Ishikawa (cell line): ENCODE measurements at regions not wholly inside any gene's neighbourhood (a gene's known extent, or its start where the extent isn't known, plus 50 kb on each side); places are given as distances from the start of the nearest gene placed in this dataset.

ENCODE experiments used
- CEBPB ChIP-seq: IDR thresholded peaks from 2 replicates; pipeline ENCODE4 v1.6.1; 2012
- CREB1 ChIP-seq: IDR thresholded peaks from 2 replicates; pipeline ENCODE4 v1.6.1; 2012; ENCODE audit warnings: low read depth
- MAX ChIP-seq: IDR thresholded peaks from 2 replicates; pipeline ENCODE4 v1.6.1; 2012
- RAD21 ChIP-seq: IDR thresholded peaks from 2 replicates; pipeline ENCODE4 v1.6.1; 2012; ENCODE audit warnings: low read depth
- TAF1 ChIP-seq: IDR thresholded peaks from 2 replicates; pipeline ENCODE4 v1.6.1; 2012; ENCODE audit warnings: low read depth, mild to moderate bottlenecking

DNA sequence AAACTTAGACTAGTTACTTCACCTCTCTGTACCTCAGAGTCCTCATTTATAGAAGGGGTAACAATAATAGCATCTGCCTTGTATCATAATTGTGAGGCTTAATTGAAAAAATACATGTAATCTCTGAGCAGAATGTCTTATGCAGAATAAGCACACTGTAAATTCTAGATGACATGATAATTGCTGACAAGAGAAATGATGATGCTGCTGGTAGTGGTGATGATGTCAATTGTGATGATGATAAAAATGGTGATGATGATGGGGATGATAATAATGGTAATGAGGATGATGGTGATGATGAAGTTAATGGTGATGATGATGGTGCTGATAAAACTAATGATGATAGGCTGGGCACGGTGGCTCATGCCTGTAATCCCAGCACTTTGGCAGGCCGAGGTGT lies 346.1 kb upstream of the CDH4 start:
- no peak for TF ChIP-seq TAF1
- TF ChIP-seq CEBPB, result no peak
- TF ChIP-seq MAX, result no peak
- TF ChIP-seq CREB1, result no peak
- no peak for TF ChIP-seq RAD21
